ENCODE measurements at regions not wholly inside any gene's neighbourhood (a gene's known extent, or its start where the extent isn't known, plus 50 kb on each side); places are given as distances from the start of the nearest gene placed in this dataset.

DNA sequence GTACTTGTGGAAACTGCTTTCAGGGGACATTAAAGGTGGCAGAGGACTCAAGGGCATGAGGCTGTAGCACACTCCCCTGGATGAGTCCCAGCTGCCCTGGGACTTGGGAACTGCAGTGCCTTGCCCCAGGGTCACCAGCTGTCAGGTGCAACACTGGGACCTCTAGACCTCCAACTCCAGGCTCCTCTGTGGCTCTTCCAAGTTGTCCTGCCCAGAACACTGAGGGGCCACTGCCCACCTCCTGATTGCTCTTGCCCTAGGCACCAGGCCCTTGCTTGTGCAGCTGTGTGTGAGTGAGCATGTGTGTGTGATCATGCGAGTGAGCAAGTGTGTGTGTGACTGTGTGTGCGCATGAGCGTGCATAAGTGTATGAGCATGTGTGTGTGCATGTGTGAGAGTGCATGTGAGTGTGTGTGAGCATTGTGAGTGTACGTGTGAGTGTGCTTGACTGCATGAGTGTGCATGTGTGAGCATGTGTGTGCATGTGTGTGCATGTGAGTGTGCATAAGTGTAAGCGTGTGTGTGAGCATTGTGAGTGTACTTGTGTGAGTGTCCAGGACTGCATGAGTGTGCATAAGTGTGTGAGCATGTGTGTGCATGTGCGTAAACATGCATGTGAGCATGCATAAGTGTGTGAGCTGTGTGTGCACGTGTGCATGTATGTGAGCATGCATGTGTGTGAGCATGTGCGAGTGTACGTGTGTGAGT lies 301.5 kb downstream of the NDUFA10 start:
- TF ChIP-seq, protein P1, sequence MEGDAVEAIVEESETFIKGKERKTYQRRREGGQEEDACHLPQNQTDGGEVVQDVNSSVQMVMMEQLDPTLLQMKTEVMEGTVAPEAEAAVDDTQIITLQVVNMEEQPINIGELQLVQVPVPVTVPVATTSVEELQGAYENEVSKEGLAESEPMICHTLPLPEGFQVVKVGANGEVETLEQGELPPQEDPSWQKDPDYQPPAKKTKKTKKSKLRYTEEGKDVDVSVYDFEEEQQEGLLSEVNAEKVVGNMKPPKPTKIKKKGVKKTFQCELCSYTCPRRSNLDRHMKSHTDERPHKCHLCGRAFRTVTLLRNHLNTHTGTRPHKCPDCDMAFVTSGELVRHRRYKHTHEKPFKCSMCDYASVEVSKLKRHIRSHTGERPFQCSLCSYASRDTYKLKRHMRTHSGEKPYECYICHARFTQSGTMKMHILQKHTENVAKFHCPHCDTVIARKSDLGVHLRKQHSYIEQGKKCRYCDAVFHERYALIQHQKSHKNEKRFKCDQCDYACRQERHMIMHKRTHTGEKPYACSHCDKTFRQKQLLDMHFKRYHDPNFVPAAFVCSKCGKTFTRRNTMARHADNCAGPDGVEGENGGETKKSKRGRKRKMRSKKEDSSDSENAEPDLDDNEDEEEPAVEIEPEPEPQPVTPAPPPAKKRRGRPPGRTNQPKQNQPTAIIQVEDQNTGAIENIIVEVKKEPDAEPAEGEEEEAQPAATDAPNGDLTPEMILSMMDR (conservative IDR thresholded peaks at IDR 0.05 in 1 of 2, IDR thresholded peaks at IDR 0.05 in 1 of 2; ENCODE audit: low read depth in 1 of 2, low read length in 2 of 2) = no peak
- TF ChIP-seq EZH2 (IDR thresholded peaks at IDR 0.05; ENCODE audit: low read length, missing control alignments) = no peak
